PC-3 (cell line): ENCODE measurements at regions not wholly inside any gene's neighbourhood (a gene's known extent, or its start where the extent isn't known, plus 50 kb on each side); places are given as distances from the start of the nearest gene placed in this dataset.

Experiments used
- ATAC-seq: fragments of 200-7000 bp; cut with Tn5 transposase; 2 replicates; pipeline ENCODE4 v1.9.1; 2020; ENCODE audit warnings: mild to moderate bottlenecking, moderate library complexity
- BruUV-seq: library from RNA; stranded (reverse); fragments of 400-500 nt; replicated peaks from 2 replicates; lab custom pipeline; 2021; lab: Mats Ljungman, UMichigan
- CTCF ChIA-PET: fragments of 300-600 bp; sonication (Branson Sonifier 250); formaldehyde crosslinking; loops from one replicate; lab custom pipeline; 2022; ENCODE audit warnings: antibody characterized with exemption; lab: Charles Lee
- POLR2A ChIA-PET: fragments of 300-600 bp; sonication (Branson Sonifier 250); formaldehyde crosslinking; loops from one replicate; lab custom pipeline; 2022; ENCODE audit warnings: antibody characterized with exemption; ENCODE audit not compliant: unreplicated experiment; lab: Charles Lee
- DNase-seq: peaks from one replicate; pipeline ENCODE4 v3.0.0-alpha.2; 2015
- H2AFZ ChIP-seq: fragments of 300-600 bp; sonication (generic); 2 replicates; pipeline ENCODE4 v1.6.0; 2016; ENCODE audit warnings: antibody characterized with exemption, low read length
- H3F3A ChIP-seq: fragments of 300-600 bp; sonication (generic); one replicate; pipeline ENCODE4 v1.6.0; 2017; ENCODE audit warnings: antibody characterized with exemption, low read length, control low read depth, mild to moderate bottlenecking; ENCODE audit not compliant: unreplicated experiment
- H3K27ac ChIP-seq: fragments of 300-600 bp; sonication (generic); 2 replicates; pipeline ENCODE4 v1.5.1; 2016; ENCODE audit warnings: mild to moderate bottlenecking, low read length
- H3K27me3 ChIP-seq: fragments of 300-600 bp; sonication (generic); 2 replicates; pipeline ENCODE4 v1.6.1; 2016; ENCODE audit warnings: low read length, mixed read lengths
- H3K36me3 ChIP-seq: fragments of 300-600 bp; sonication (generic); 2 replicates; pipeline ENCODE4 v1.6.1; 2016; ENCODE audit warnings: low read depth, mixed run types, low read length, mixed read lengths
- H3K4me1 ChIP-seq: fragments of 300-600 bp; sonication (generic); 2 replicates; pipeline ENCODE4 v1.5.1; 2016; ENCODE audit warnings: low read length; ENCODE audit not compliant: insufficient read depth
- H3K4me2 ChIP-seq: fragments of 300-600 bp; sonication (generic); 2 replicates; pipeline ENCODE4 v1.6.0; 2016; ENCODE audit warnings: low read length
- H3K4me3 ChIP-seq: fragments of 300-600 bp; sonication (generic); 2 replicates; pipeline ENCODE4 v1.5.1; 2016; ENCODE audit warnings: mild to moderate bottlenecking, low read length, mixed read lengths
- H3K79me2 ChIP-seq: fragments of 300-600 bp; sonication (generic); 2 replicates; pipeline ENCODE4 v1.6.1; 2017; ENCODE audit warnings: low read length, mixed read lengths
- H3K9ac ChIP-seq: fragments of 300-600 bp; sonication (generic); 2 replicates; pipeline ENCODE4 v1.6.0; 2016; ENCODE audit warnings: mild to moderate bottlenecking, low read length
- H3K9me2 ChIP-seq: fragments of 300-600 bp; sonication (generic); replicated peaks from 2 replicates; pipeline ENCODE4 v1.6.1; 2016; ENCODE audit warnings: mixed run types, low read length, mixed read lengths
- H3K9me3 ChIP-seq: fragments of 300-600 bp; sonication (generic); 2 replicates; pipeline ENCODE4 v1.6.1; 2016; ENCODE audit warnings: low read length, mixed read lengths
- H4K20me1 ChIP-seq: fragments of 300-600 bp; sonication (generic); 2 replicates; pipeline ENCODE4 v1.6.1; 2016; ENCODE audit warnings: low read length, mixed read lengths
- CTCF ChIP-seq: fragments of 300-600 bp; sonication (generic); conservative IDR thresholded peaks from 2 replicates; pipeline ENCODE4 v1.5.1; 2017; ENCODE audit warnings: antibody characterized with exemption, low read depth, mild to moderate bottlenecking, low read length
- EZH2 ChIP-seq: fragments of 300-600 bp; sonication (generic); IDR thresholded peaks from one replicate; pipeline ENCODE4 v1.6.1; 2017; ENCODE audit warnings: antibody characterized with exemption, mild to moderate bottlenecking, low read length; ENCODE audit not compliant: unreplicated experiment
- EZH2phosphoT487 ChIP-seq: fragments of 300-600 bp; sonication (generic); IDR thresholded peaks from 2 replicates; pipeline ENCODE4 v1.6.1; 2018; ENCODE audit warnings: mild to moderate bottlenecking, antibody characterized with exemption, low read length, borderline replicate concordance
- intact Hi-C: fragments of 100-400 bp; cut with micrococcal nuclease; formaldehyde crosslinking; loops from 2 replicates; pipeline ENCODE4 v1.9.0; 2023

- no peak overlapping the region for H3K27ac ChIP-seq
- no peaks in the 10 kb centered on the region for H3K9me3 ChIP-seq
- H3K27me3 ChIP-seq: no peaks in the 10 kb centered on the region
- intact Hi-C loops: no loop called here
- no peak overlapping the region for H3K4me2 ChIP-seq
- no peak overlapping the region for H2AFZ ChIP-seq
- no peak overlapping the region for H3K9ac ChIP-seq
- ChIA-PET POLR2A (no interaction called here), CTCF (no interaction called here)
- H3K9me2 ChIP-seq: no peaks in the 10 kb centered on the region
- DNase-seq (no peak), ATAC-seq (no peak)
- no peaks in the 10 kb centered on the region for H3K4me1 ChIP-seq
- H3K79me2 ChIP-seq: no peaks in the 10 kb centered on the region
- no TSS peak for BruUV-seq
- no peak for TF ChIP-seq EZH2
- TF ChIP-seq EZH2phosphoT487: no peak
- TF ChIP-seq CTCF: no peak
- no peaks in the 10 kb centered on the region for H3F3A ChIP-seq
- H3K36me3 ChIP-seq: no peaks in the 10 kb centered on the region
- H4K20me1 ChIP-seq: no peaks in the 10 kb centered on the region
- H3K4me3 ChIP-seq: no peak overlapping the region
Observed at GRCh38 chr13:34747507-34747906, 194.6 kb upstream of the NBEA start.

GRCh38 chr13:34748073-34748472, 194.0 kb upstream of the NBEA start:
- Histone ChIP-seq H2AFZ (no peak overlapping the region), H3K4me1 (no peaks in the 10 kb centered on the region), H3K27me3 (no peaks in the 10 kb centered on the region), H3K9me2 (no peaks in the 10 kb centered on the region), H3K36me3 (no peaks in the 10 kb centered on the region), H3K27ac (no peak overlapping the region), H3K9ac (no peak overlapping the region), H3K4me2 (no peak overlapping the region), H3F3A (no peaks in the 10 kb centered on the region), H3K9me3 (no peaks in the 10 kb centered on the region), H3K79me2 (no peaks in the 10 kb centered on the region), H3K4me3 (no peak overlapping the region), H4K20me1 (no peaks in the 10 kb centered on the region)
- no TSS peak for BruUV-seq
- TF ChIP-seq CTCF (no peak), EZH2 (no peak), EZH2phosphoT487 (no peak)
- DNase-seq (no peak), ATAC-seq (no peak)
- POLR2A ChIA-PET: no interaction called here
- CTCF ChIA-PET: no interaction called here
- intact Hi-C loops: no loop called here

- Histone ChIP-seq H3K27me3 (no peaks in the 10 kb centered on the region), H3K9ac (no peak overlapping the region), H3K9me2 (no peaks in the 10 kb centered on the region), H3K36me3 (no peaks in the 10 kb centered on the region), H3F3A (no peaks in the 10 kb centered on the region), H3K4me3 (no peak overlapping the region), H3K9me3 (no peaks in the 10 kb centered on the region), H3K4me2 (no peak overlapping the region), H3K27ac (no peak overlapping the region), H3K4me1 (no peaks in the 10 kb centered on the region), H2AFZ (no peak overlapping the region), H3K79me2 (no peaks in the 10 kb centered on the region), H4K20me1 (no peaks in the 10 kb centered on the region)
- no peak for DNase-seq
- ChIA-PET POLR2A (no interaction called here), CTCF (no interaction called here)
- intact Hi-C loops: no loop called here
- TF ChIP-seq EZH2 (no peak), EZH2phosphoT487 (no peak), CTCF (no peak)
- no TSS peak for BruUV-seq
- no peak for ATAC-seq
Observed at GRCh38 chr13:34748596-34748995, 193.5 kb upstream of the NBEA start.
